Mucosa of descending colon (tissue), 3 donors: ENCODE measurements at regions not wholly inside any gene's neighbourhood (a gene's known extent, or its start where the extent isn't known, plus 50 kb on each side); places are given as distances from the start of the nearest gene placed in this dataset.

Experiments used
- ATAC-seq: fragments of 200-7000 bp; cut with Tn5 transposase; one replicate; pipeline ENCODE4 v1.9.1; 2020; ENCODE audit warnings: mild to moderate bottlenecking, moderate library complexity
- DNase-seq, 3 donors: peaks; one replicate each; pipeline ENCODE4 v3.0.0-alpha.2; 2020
- H3K36me3 ChIP-seq: fragments of 200-600 bp; one replicate; pipeline ENCODE4 v1.8.0; 2021; ENCODE audit warnings: low read depth, mild to moderate bottlenecking
- H3K4me1 ChIP-seq: fragments of 200-600 bp; one replicate; pipeline ENCODE4 v1.8.0; 2021; ENCODE audit warnings: low read depth, mild to moderate bottlenecking
- H3K4me3 ChIP-seq: fragments of 200-600 bp; one replicate; pipeline ENCODE4 v1.8.0; 2021; ENCODE audit warnings: mild to moderate bottlenecking
- H3K9me3 ChIP-seq: fragments of 200-600 bp; one replicate; pipeline ENCODE4 v1.8.0; 2021; ENCODE audit warnings: mild to moderate bottlenecking
- intact Hi-C, 2 donors: fragments of 100-400 bp; cut with DNase I in 1 of 2; cut with micrococcal nuclease in 1 of 2; formaldehyde crosslinking; loops; one replicate each; pipeline versions ENCODE4 v1.11.0 to v1.11.1; 2022; cut with DNase I, micrococcal nuclease
- TF ChIP-seq, protein P1 (sequence below): fragments of 200-600 bp; IDR thresholded peaks from one replicate; pipeline ENCODE4 v1.8.0; 2022; ENCODE audit warnings: antibody characterized with exemption, mild to moderate bottlenecking
- donor health status: DM: no; HTN: no; CAD: no; lungs with moderate emphysema.
- donor health status: DM: no; HTN: no; CAD: no.
- donor health status: DM: no; HTN: yes; CAD: no.

DNA sequence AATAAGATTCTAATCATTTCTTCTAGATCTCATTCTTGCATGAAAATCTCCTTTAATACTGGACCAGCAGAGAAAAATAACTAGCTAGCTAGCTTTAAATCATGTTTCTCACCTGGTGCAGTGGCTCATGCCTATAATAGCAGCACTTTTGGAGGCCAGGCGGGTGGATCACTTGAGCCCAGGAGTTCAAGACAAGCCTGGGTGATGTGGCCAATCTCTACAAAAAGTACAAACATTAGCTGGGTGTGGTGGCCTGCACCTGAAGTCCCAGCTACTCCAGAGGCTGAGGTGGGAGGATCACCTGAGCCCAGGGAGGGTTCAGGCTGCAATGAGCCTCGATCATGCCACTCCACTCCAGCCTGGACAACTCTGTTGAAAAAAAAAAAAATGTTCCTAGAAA lies 99.2 kb downstream of the BAMBI start:
- no peak for ATAC-seq
- TF ChIP-seq, protein P1, sequence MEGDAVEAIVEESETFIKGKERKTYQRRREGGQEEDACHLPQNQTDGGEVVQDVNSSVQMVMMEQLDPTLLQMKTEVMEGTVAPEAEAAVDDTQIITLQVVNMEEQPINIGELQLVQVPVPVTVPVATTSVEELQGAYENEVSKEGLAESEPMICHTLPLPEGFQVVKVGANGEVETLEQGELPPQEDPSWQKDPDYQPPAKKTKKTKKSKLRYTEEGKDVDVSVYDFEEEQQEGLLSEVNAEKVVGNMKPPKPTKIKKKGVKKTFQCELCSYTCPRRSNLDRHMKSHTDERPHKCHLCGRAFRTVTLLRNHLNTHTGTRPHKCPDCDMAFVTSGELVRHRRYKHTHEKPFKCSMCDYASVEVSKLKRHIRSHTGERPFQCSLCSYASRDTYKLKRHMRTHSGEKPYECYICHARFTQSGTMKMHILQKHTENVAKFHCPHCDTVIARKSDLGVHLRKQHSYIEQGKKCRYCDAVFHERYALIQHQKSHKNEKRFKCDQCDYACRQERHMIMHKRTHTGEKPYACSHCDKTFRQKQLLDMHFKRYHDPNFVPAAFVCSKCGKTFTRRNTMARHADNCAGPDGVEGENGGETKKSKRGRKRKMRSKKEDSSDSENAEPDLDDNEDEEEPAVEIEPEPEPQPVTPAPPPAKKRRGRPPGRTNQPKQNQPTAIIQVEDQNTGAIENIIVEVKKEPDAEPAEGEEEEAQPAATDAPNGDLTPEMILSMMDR = no peak
- Histone ChIP-seq H3K4me1 (no peaks in the 10 kb centered on the region), H3K4me3 (no peak overlapping the region), H3K36me3 (no peaks in the 10 kb centered on the region), H3K9me3 (no peaks in the 10 kb centered on the region)
- DNase-seq = no peak
- intact Hi-C loops = no loop called here

GRCh38 chr10:28777911-28778310 lies 100.6 kb downstream of the BAMBI start:
- H3K9me3 ChIP-seq = no peaks in the 10 kb centered on the region
- intact Hi-C loops = no loop called here

DNA sequence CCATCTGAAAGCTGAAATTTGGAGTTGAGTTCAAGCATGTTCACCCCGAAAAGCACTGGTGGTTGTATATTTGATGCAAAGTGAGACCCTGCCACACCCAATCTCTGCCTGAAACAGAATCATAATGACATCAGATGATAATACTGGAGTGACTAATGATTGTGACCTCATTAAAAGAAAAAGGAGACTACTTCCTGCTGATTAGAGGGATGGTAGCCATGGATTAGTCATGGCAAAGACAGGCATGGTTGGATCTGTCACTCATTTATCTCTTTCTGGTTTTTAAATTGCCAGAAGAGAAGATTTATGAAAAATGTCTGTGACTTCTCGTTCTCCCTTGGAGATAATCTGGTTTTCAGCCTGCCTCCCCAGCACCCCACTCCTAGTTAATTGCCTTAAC lies 101.2 kb downstream of the BAMBI start:
- Histone ChIP-seq H3K4me3 (no peak overlapping the region), H3K4me1 (no peaks in the 10 kb centered on the region), H3K36me3 (no peaks in the 10 kb centered on the region), H3K9me3 (no peaks in the 10 kb centered on the region)
- ATAC-seq (no peak), DNase-seq (no peak)
- intact Hi-C loops = no loop called here
- TF ChIP-seq, protein P1 = no peak

More at GRCh38 chr10:28777911-28778310, 100.6 kb downstream of the BAMBI start:
- ATAC-seq (no peak), DNase-seq (no peak)
- Histone ChIP-seq H3K36me3 (no peaks in the 10 kb centered on the region), H3K4me1 (no peaks in the 10 kb centered on the region), H3K4me3 (no peak overlapping the region)
- TF ChIP-seq, protein P1 = no peak

DNA sequence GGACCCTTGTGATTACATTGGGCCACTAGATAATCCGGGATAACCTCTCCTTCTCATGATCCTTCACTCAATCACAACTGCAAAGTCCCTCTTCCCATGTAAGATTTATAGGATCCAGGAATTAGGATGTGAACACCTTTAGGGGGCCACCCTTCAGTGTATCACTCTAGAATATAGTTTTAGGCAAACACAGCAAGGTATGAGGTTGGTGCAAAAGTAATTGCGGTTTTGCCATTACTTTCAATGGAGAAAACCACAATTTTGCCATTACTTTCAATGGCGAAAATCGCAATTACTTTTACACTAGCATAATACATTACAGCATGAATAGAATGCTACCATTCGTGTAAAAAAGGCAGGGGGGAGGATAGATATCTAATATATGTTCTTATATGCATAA lies 104.0 kb downstream of the BAMBI start:
- Histone ChIP-seq H3K36me3 (no peaks in the 10 kb centered on the region), H3K4me1 (no peaks in the 10 kb centered on the region), H3K9me3 (no peaks in the 10 kb centered on the region), H3K4me3 (no peak overlapping the region)
- no peak for ATAC-seq
- TF ChIP-seq, protein P1 = no peak
- intact Hi-C loops = no loop called here
- no peak for DNase-seq

GRCh38 chr10:28783087-28783486 lies 105.8 kb downstream of the BAMBI start:
- Histone ChIP-seq H3K4me3 (no peak overlapping the region), H3K9me3 (no peaks in the 10 kb centered on the region), H3K4me1 (no peaks in the 10 kb centered on the region), H3K36me3 (no peaks in the 10 kb centered on the region)
- no peak for DNase-seq
- intact Hi-C loops = no loop called here
- no peak for ATAC-seq
- TF ChIP-seq, protein P1 = no peak

GRCh38 chr10:28785018-28785417 lies 107.7 kb downstream of the BAMBI start:
- intact Hi-C loops = no loop called here
- Histone ChIP-seq H3K4me3 (no peak overlapping the region), H3K4me1 (no peaks in the 10 kb centered on the region), H3K36me3 (no peaks in the 10 kb centered on the region), H3K9me3 (no peaks in the 10 kb centered on the region)
- ATAC-seq (no peak), DNase-seq (no peak)
- TF ChIP-seq, protein P1 = no peak
